ENCODE measurements at regions not wholly inside any gene's neighbourhood (a gene's known extent, or its start where the extent isn't known, plus 50 kb on each side); places are given as distances from the start of the nearest gene placed in this dataset.
"Not testable (repeated sequence)": the region's sequence is repeated elsewhere in the genome, so short reads cannot be mapped to it uniquely, and the experiment has no call there.

DNA sequence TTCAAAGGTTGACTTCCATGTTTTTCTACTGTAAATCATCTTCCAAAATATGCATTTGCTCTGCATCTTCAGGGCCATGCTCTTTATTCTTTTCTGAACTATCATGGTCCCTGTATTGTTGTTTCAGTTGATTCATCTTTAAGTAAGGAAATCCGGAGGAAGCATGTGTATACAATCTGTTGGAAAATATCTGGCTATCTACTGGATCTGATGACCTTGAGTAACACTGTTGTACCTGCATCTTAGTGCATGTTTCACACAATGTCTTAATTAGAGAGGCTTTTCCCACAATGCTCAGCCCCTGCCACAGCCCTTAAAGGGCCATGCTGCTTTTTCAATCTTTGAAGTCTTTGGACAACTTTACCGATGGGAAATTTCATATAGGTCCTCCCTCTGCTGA lies 61.8 kb upstream of the SH3RF1 start:
- DNase-seq (no peak), ATAC-seq (no peak)
- no peaks in the 10 kb centered on the region for H3K36me3 ChIP-seq (ENCODE audit: insufficient read depth in 1 of 2, low read depth in 1 of 2)
- no peaks in the 10 kb centered on the region for H3K9me3 ChIP-seq
- 64 to 77% (median 68%) methylated on average over 2 of the region's 2 CpGs for WGBS, 3 donors
- no peaks in the 10 kb centered on the region for H3K4me1 ChIP-seq
- TF ChIP-seq, protein P1, sequence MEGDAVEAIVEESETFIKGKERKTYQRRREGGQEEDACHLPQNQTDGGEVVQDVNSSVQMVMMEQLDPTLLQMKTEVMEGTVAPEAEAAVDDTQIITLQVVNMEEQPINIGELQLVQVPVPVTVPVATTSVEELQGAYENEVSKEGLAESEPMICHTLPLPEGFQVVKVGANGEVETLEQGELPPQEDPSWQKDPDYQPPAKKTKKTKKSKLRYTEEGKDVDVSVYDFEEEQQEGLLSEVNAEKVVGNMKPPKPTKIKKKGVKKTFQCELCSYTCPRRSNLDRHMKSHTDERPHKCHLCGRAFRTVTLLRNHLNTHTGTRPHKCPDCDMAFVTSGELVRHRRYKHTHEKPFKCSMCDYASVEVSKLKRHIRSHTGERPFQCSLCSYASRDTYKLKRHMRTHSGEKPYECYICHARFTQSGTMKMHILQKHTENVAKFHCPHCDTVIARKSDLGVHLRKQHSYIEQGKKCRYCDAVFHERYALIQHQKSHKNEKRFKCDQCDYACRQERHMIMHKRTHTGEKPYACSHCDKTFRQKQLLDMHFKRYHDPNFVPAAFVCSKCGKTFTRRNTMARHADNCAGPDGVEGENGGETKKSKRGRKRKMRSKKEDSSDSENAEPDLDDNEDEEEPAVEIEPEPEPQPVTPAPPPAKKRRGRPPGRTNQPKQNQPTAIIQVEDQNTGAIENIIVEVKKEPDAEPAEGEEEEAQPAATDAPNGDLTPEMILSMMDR (IDR thresholded peaks at IDR 0.05) = no peak
- H3K4me3 ChIP-seq = no peak overlapping the region
- no peaks in the 10 kb centered on the region for H3K27me3 ChIP-seq (ENCODE audit: insufficient read depth in 3 of 3, low read length in 2 of 3)
- H3K27ac ChIP-seq = no peak overlapping the region
- intact Hi-C loops (cut with DNase I) = no loop called here

- TF ChIP-seq, protein P1 (IDR thresholded peaks at IDR 0.05) = no peak
- intact Hi-C loops (cut with DNase I) = no loop called here
- Histone ChIP-seq H3K9me3 (no peaks in the 10 kb centered on the region), H3K27me3 (ENCODE audit: insufficient read depth in 3 of 3, low read length in 2 of 3) (no peaks in the 10 kb centered on the region), H3K36me3 (ENCODE audit: insufficient read depth in 1 of 2, low read depth in 1 of 2) (no peaks in the 10 kb centered on the region), H3K4me3 (no peak overlapping the region), H3K4me1 (no peaks in the 10 kb centered on the region), H3K27ac (no peak overlapping the region)
- WGBS, 3 donors = 89 to 91% (median 89%) methylated on average over 13 of the region's 13 CpGs
- no peak for DNase-seq
- no peak for ATAC-seq
Measured at GRCh38 chr4:169330811-169331210, 60.1 kb upstream of the SH3RF1 start.

DNA sequence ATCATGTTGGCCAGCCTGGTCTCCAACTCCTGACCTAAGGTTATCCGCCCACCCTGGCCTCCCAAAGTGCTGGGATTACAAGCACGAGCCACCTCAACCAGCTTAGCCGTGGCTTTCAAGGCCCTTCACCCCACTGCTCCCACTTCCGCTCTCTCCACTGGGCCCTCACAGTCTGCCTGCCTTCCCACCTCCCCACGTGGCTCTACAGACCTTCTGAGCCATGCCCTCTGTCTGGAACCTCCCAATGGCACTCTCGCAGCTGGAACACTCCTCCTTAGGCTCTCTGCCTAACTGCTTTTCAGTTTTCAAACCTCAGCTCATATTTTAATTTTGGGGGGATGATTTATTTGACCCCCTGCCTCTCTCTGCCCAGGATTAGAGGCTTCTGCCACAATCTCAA lies 59.3 kb upstream of the SH3RF1 start:
- 87% methylated on average over 6 of the region's 6 CpGs for WGBS, 3 donors
- intact Hi-C loops (cut with DNase I) = no loop called here
- no peaks in the 10 kb centered on the region for H3K27me3 ChIP-seq (ENCODE audit: insufficient read depth in 3 of 3, low read length in 2 of 3)
- TF ChIP-seq, protein P1 (IDR thresholded peaks at IDR 0.05) = no peak
- no peaks in the 10 kb centered on the region for H3K9me3 ChIP-seq
- ATAC-seq (no peak), DNase-seq (no peak)
- no peaks in the 10 kb centered on the region for H3K36me3 ChIP-seq (ENCODE audit: insufficient read depth in 1 of 2, low read depth in 1 of 2)
- no peak overlapping the region for H3K27ac ChIP-seq
- no peak overlapping the region for H3K4me3 ChIP-seq
- H3K4me1 ChIP-seq = no peaks in the 10 kb centered on the region

GRCh38 chr4:169327951-169328350 lies 57.2 kb upstream of the SH3RF1 start:
- ATAC-seq (no peak), DNase-seq (no peak)
- Histone ChIP-seq H3K4me3 (no peak overlapping the region), H3K4me1 (no peaks in the 10 kb centered on the region), H3K36me3 (ENCODE audit: insufficient read depth in 1 of 2, low read depth in 1 of 2) (no peaks in the 10 kb centered on the region), H3K9me3 (no peaks in the 10 kb centered on the region), H3K27ac (no peak overlapping the region), H3K27me3 (ENCODE audit: insufficient read depth in 3 of 3, low read length in 2 of 3) (no peaks in the 10 kb centered on the region)
- TF ChIP-seq, protein P1 (IDR thresholded peaks at IDR 0.05) = no peak
- 86 to 93% (median 87%) methylated on average over 3 of the region's 3 CpGs for WGBS, 3 donors
- intact Hi-C loops (cut with DNase I) = no loop called here

DNA sequence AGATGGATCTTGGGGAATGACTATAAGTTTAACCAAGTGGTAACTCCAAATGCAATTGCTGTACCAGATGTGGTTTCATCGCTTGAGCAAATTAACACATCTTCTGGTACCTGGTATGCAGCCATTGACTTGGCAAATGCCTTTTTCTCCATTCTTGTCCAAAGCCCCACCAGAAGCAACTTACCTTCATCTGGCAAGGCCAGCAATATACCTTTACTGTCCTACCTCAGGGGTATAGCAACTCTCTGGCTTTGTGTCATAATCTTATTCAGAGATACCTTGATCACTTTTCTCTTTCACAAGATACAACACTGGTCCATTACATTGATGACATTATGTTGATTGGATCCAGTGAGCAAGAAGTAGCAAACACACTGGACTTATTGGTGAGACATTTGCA lies 53.2 kb upstream of the SH3RF1 start:
- H3K27me3 ChIP-seq (ENCODE audit: insufficient read depth in 3 of 3, low read length in 2 of 3); H3K4me3 ChIP-seq; H3K36me3 ChIP-seq (ENCODE audit: insufficient read depth in 1 of 2, low read depth in 1 of 2); ATAC-seq; DNase-seq; H3K9me3 ChIP-seq; H3K4me1 ChIP-seq; H3K27ac ChIP-seq; intact Hi-C loops (cut with DNase I): not testable (repeated sequence)
- WGBS, 3 donors = 94 to 98% (median 95%) methylated on average over 1 of the region's 1 CpG

- H3K9me3 ChIP-seq; H3K27ac ChIP-seq; intact Hi-C loops (cut with DNase I); H3K27me3 ChIP-seq (ENCODE audit: insufficient read depth in 3 of 3, low read length in 2 of 3); H3K36me3 ChIP-seq (ENCODE audit: insufficient read depth in 1 of 2, low read depth in 1 of 2); DNase-seq; H3K4me3 ChIP-seq; ATAC-seq; H3K4me1 ChIP-seq: not testable (repeated sequence)
Measured at GRCh38 chr4:169322833-169323232, 52.1 kb upstream of the SH3RF1 start.
